Neural progenitor cell (in vitro differentiated cells): ENCODE measurements at regions not wholly inside any gene's neighbourhood (a gene's known extent, or its start where the extent isn't known, plus 50 kb on each side); places are given as distances from the start of the nearest gene placed in this dataset.

Experiments used
- CTCF ChIP-seq: fragments of 200-600 bp; sonication (generic); IDR thresholded peaks from 2 replicates; pipeline ENCODE4 v1.5.1; 2017; ENCODE audit warnings: antibody characterized with exemption, mild to moderate bottlenecking
- EZH2phosphoT487 ChIP-seq: fragments of 200-600 bp; sonication (generic); IDR thresholded peaks from 2 replicates; pipeline ENCODE4 v1.6.1; 2017; ENCODE audit warnings: antibody characterized with exemption

- TF ChIP-seq CTCF = no peak
- TF ChIP-seq EZH2phosphoT487 = no peak
Observed at GRCh38 chr5:107269256-107269655, 401.5 kb downstream of the EFNA5 start.
